GM21825 (cell line): ENCODE measurements at regions not wholly inside any gene's neighbourhood (a gene's known extent, or its start where the extent isn't known, plus 50 kb on each side); places are given as distances from the start of the nearest gene placed in this dataset.

ENCODE experiments used
- ATAC-seq: cut with Tn5 transposase; IDR thresholded peaks from one replicate; pipeline ENCODE4 v1.9.1; 2021; ENCODE audit warnings: mild to moderate bottlenecking, moderate library complexity; ENCODE audit not compliant: unreplicated experiment

- no peak for ATAC-seq
Observed at GRCh38 chr6:25217302-25217701, 61.9 kb upstream of the CARMIL1 start.

- ATAC-seq = no peak
Observed at GRCh38 chr6:25217829-25218228, 61.3 kb upstream of the CARMIL1 start.

GRCh38 chr6:25218346-25218745 lies 60.8 kb upstream of the CARMIL1 start:
- ATAC-seq = no peak

- ATAC-seq = no peak
Observed at GRCh38 chr6:25219216-25219916, 59.8 kb upstream of the CARMIL1 start.

- no peak for ATAC-seq
Observed at GRCh38 chr6:25219917-25220278, 59.3 kb upstream of the CARMIL1 start.

GRCh38 chr6:25220857-25221256 lies 58.3 kb upstream of the CARMIL1 start:
- no peak for ATAC-seq

- ATAC-seq = no peak
Observed at GRCh38 chr6:25222006-25222678, 57.0 kb upstream of the CARMIL1 start.

- no peak for ATAC-seq
Observed at GRCh38 chr6:25223490-25223991, 55.6 kb upstream of the CARMIL1 start.

- ATAC-seq = no peak
Observed at GRCh38 chr6:25224242-25224641, 54.9 kb upstream of the CARMIL1 start.

- no peak for ATAC-seq
Observed at GRCh38 chr6:25227854-25228253, 51.3 kb upstream of the CARMIL1 start.
